Prostate gland (tissue), 2 donors: ENCODE measurements at regions not wholly inside any gene's neighbourhood (a gene's known extent, or its start where the extent isn't known, plus 50 kb on each side); places are given as distances from the start of the nearest gene placed in this dataset.

Experiments used
- POLR2A ChIP-seq: fragments of 450-650 bp; IDR thresholded peaks from one replicate; pipeline ENCODE4 v1.6.1; 2016; ENCODE audit warnings: antibody characterized with exemption, mild to moderate bottlenecking
- TF ChIP-seq, protein P1 (sequence below), 4 experiments: fragments of 200-600 bp in 2 of 4; fragments of 450-650 bp in 2 of 4; sonication (generic) in 2 of 4; IDR thresholded peaks; 1 replicate in 3 of 4; 2 replicates in 1 of 4; pipeline ENCODE4 v1.5.1; 2016 to 2019; ENCODE audit warnings: antibody characterized with exemption in 4 of 4, mild to moderate bottlenecking in 2 of 4, moderate library complexity in 2 of 4

DNA sequence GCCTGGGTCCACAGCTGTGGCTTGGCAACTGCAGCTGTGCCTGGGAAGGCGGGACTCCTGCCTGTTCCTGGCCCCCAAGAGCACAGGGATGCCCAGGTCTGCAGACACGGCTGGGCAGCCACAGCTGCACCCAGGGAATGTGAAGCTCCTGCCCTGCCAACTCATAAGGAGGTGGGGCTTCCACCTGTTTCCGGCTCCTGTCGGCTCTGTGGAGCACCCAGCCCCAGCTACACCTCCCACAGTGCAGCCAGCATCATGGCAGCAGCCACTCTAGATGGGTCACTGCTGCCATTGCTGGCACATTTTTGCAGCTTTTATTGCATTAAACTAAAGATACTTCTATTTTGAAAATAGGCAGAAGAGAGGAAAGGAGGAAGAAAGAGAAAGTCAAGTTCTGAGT is 207.9 kb downstream of the SAMD5 start:
- TF ChIP-seq POLR2A: no peak
- TF ChIP-seq, protein P1, sequence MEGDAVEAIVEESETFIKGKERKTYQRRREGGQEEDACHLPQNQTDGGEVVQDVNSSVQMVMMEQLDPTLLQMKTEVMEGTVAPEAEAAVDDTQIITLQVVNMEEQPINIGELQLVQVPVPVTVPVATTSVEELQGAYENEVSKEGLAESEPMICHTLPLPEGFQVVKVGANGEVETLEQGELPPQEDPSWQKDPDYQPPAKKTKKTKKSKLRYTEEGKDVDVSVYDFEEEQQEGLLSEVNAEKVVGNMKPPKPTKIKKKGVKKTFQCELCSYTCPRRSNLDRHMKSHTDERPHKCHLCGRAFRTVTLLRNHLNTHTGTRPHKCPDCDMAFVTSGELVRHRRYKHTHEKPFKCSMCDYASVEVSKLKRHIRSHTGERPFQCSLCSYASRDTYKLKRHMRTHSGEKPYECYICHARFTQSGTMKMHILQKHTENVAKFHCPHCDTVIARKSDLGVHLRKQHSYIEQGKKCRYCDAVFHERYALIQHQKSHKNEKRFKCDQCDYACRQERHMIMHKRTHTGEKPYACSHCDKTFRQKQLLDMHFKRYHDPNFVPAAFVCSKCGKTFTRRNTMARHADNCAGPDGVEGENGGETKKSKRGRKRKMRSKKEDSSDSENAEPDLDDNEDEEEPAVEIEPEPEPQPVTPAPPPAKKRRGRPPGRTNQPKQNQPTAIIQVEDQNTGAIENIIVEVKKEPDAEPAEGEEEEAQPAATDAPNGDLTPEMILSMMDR (IDR thresholded peaks at IDR 0.05): no peak
